CD4-positive, alpha-beta memory T cell (primary cell): ENCODE measurements at regions not wholly inside any gene's neighbourhood (a gene's known extent, or its start where the extent isn't known, plus 50 kb on each side); places are given as distances from the start of the nearest gene placed in this dataset.

ENCODE experiments used
- CTCF ChIA-PET: fragments of 350-600 bp; sonication (Branson Sonifier 250); formaldehyde crosslinking; loops from one replicate; lab custom pipeline; 2021; ENCODE audit warnings: inconsistent platforms; ENCODE audit not compliant: partially characterized antibody; lab: Charles Lee
- POLR2A ChIA-PET: fragments of 350-600 bp; sonication (Branson Sonifier 250); formaldehyde crosslinking; loops from one replicate; lab custom pipeline; 2021; ENCODE audit not compliant: partially characterized antibody; lab: Charles Lee
- DNase-seq, 5 donors: peaks; one replicate each; pipeline versions ENCODE4 v3.0.0 to v3.0.0-alpha.2; 2020 to 2022; ENCODE audit warnings: mixed read lengths in 1 of 5
- H3K27ac ChIP-seq: one replicate; pipeline ENCODE4 v1.7.0; 2013; ENCODE audit warnings: low read depth, low read length
- H3K27me3 ChIP-seq: 2 replicates; pipeline ENCODE4 v1.7.0; 2013; ENCODE audit warnings: mild to moderate bottlenecking, low read length, moderate library complexity; ENCODE audit not compliant: insufficient read depth
- H3K36me3 ChIP-seq: 2 replicates; pipeline ENCODE4 v1.7.0; 2013; ENCODE audit warnings: mild to moderate bottlenecking, low read length, moderate library complexity; ENCODE audit not compliant: insufficient read depth
- H3K4me1 ChIP-seq: 2 replicates; pipeline ENCODE4 v1.7.0; 2013; ENCODE audit warnings: mild to moderate bottlenecking, low read length, moderate library complexity; ENCODE audit not compliant: insufficient read depth
- H3K4me3 ChIP-seq, 2 donors: one replicate each; pipeline ENCODE4 v1.7.0; 2013; ENCODE audit warnings: low read length in 2 of 2, mild to moderate bottlenecking in 1 of 2
- H3K9me3 ChIP-seq, 2 donors: one replicate each; pipeline ENCODE4 v1.7.0; 2013; ENCODE audit warnings: low read length in 2 of 2, control low read depth in 1 of 2; ENCODE audit not compliant: control insufficient read depth in 1 of 2
- H3K27ac Mint-ChIP-seq, 7 donors: one replicate each; pipeline ENCODE4 v1.8.0; 2020 to 2021; ENCODE audit warnings: mixed read lengths in 7 of 7, mild to moderate bottlenecking in 6 of 7, inconsistent platforms in 3 of 7, moderate library complexity in 3 of 7
- H3K27me3 Mint-ChIP-seq, 2 donors: one replicate each; pipeline ENCODE4 v1.8.0; 2020 to 2021; ENCODE audit warnings: mixed read lengths in 2 of 2
- H3K36me3 Mint-ChIP-seq, 2 donors: one replicate each; pipeline ENCODE4 v1.8.0; 2020 to 2021; ENCODE audit warnings: mixed read lengths in 2 of 2, inconsistent platforms in 1 of 2, mild to moderate bottlenecking in 1 of 2
- H3K4me1 Mint-ChIP-seq, 4 donors: one replicate each; pipeline ENCODE4 v1.8.0; 2020 to 2021; ENCODE audit warnings: mixed read lengths in 4 of 4, mild to moderate bottlenecking in 1 of 4
- H3K4me3 Mint-ChIP-seq, 8 donors: one replicate each; pipeline ENCODE4 v1.8.0; 2020 to 2021; ENCODE audit warnings: mixed read lengths in 8 of 8, mild to moderate bottlenecking in 7 of 8, moderate library complexity in 6 of 8, inconsistent platforms in 3 of 8
- H3K9me3 Mint-ChIP-seq, 8 donors: one replicate each; pipeline ENCODE4 v1.8.0; 2020 to 2021; ENCODE audit warnings: mixed read lengths in 8 of 8, mild to moderate bottlenecking in 5 of 8, inconsistent platforms in 3 of 8, moderate library complexity in 1 of 8
- intact Hi-C: fragments of 100-400 bp; cut with micrococcal nuclease; formaldehyde crosslinking; loops from one replicate; pipeline ENCODE4 v1.15.1; 2023

DNA sequence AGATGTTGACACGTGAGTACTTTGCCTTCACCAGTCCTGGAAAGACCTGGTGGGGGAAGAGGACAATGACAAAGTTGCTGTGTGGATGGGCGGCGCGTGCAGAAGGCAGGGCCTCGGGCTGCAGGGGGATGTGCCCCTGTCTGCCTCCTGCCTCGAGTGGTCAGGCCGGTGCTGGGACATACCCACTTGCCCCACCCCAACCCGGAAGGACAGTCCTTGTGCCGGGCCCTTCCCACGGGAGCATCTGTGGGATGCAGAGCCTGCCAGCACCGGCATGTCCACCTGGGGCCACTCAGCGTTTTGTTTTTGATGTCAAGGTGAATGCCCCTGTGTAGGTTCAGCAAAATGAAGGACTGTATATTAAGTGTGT is 60.5 kb upstream of the BHLHE23 start:
- H3K4me3 ChIP-seq, result no peak overlapping the region
- no peaks in the 10 kb centered on the region for H3K36me3 Mint-ChIP-seq
- H3K4me1 Mint-ChIP-seq, result peaks cover 0 to 10% (median 3%) of the 10 kb centered on the region in 4 donors
- no peak overlapping the region for H3K27ac ChIP-seq
- POLR2A ChIA-PET, result no interaction called here
- peaks cover 5% of the 10 kb centered on the region for H3K27me3 ChIP-seq
- intact Hi-C loops, result no loop called here
- no peak overlapping the region for H3K27ac Mint-ChIP-seq
- peaks cover 24 to 34% of the 10 kb centered on the region in 2 donors for H3K27me3 Mint-ChIP-seq
- no peaks in the 10 kb centered on the region for H3K4me1 ChIP-seq
- CTCF ChIA-PET, result no interaction called here
- no peaks in the 10 kb centered on the region for H3K9me3 Mint-ChIP-seq
- DNase-seq, result no peak
- H3K4me3 Mint-ChIP-seq, result no peak overlapping the region
- no peaks in the 10 kb centered on the region for H3K36me3 ChIP-seq
- H3K9me3 ChIP-seq, result no peaks in the 10 kb centered on the region

DNA sequence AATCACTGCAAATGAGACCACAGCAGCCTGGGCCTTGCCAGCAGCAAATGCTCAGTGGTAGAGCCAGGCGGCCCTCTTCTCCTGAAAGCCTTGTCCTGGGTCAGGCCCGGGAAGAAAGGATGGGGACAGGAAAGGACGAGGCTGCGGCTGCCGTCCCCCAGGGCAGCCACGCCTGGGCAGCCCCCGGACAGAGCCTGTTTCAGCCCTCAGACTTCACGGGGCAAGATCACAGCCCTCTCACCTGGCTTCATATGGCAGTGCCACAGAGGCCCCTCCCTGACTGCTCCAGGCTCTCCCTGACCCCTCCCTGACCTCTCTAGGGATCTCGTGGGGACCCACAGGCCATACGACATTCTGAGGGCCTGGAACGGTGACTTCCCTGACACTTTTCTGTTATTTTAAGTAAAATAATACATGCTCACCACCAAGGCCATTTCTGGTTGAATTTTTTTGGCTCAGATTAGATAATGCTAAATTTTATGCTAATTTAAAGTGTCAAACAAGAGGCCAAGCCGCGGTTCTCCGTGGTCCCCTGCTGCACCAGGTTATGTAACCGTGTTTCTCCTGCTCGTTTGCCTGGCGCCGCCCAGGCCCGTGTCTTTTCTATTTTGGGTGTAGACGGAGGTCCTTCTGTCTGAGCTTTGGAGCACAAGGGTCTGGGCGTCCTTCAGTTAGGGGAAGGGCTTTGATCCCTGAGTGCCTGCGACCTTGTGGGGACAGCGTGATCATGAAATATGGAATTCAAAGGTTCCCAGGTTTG is 59.9 kb upstream of the BHLHE23 start:
- Mint-ChIP-seq H3K27ac (peak overlapping the region in 1 of 7 donors; percentile 3), H3K27me3 (peaks cover 23 to 34% of the 10 kb centered on the region in 2 donors), H3K4me1 (peaks cover 0 to 9% (median 3%) of the 10 kb centered on the region in 4 donors), H3K36me3 (no peaks in the 10 kb centered on the region), H3K9me3 (no peaks in the 10 kb centered on the region), H3K4me3 (no peak overlapping the region)
- intact Hi-C loops, result no loop called here
- Histone ChIP-seq H3K36me3 (no peaks in the 10 kb centered on the region), H3K27me3 (peaks cover 5% of the 10 kb centered on the region), H3K27ac (no peak overlapping the region), H3K4me3 (no peak overlapping the region), H3K9me3 (no peaks in the 10 kb centered on the region), H3K4me1 (no peaks in the 10 kb centered on the region)
- ChIA-PET POLR2A (no interaction called here), CTCF (no interaction called here)
- no peak for DNase-seq

DNA sequence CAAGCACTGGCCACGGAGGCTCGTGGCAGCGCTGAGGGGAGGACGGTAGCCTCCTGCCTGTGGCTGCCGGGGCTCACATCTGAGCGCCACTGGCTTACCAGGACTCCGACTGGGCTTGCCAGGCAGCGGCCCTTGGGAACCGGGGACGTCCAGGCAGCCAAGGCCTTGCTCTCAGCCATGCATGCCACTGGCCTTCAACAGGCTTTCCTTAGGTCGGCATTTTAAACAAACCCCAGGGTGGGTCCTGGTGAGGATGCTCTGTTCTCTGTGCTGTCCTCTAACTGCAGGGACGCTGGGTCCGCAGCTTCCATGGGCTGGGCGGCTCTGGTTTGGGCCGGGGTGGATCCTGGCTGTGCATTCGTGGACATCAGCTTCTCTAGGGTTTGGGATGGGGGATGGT is 59.1 kb upstream of the BHLHE23 start:
- no peak for DNase-seq

DNA sequence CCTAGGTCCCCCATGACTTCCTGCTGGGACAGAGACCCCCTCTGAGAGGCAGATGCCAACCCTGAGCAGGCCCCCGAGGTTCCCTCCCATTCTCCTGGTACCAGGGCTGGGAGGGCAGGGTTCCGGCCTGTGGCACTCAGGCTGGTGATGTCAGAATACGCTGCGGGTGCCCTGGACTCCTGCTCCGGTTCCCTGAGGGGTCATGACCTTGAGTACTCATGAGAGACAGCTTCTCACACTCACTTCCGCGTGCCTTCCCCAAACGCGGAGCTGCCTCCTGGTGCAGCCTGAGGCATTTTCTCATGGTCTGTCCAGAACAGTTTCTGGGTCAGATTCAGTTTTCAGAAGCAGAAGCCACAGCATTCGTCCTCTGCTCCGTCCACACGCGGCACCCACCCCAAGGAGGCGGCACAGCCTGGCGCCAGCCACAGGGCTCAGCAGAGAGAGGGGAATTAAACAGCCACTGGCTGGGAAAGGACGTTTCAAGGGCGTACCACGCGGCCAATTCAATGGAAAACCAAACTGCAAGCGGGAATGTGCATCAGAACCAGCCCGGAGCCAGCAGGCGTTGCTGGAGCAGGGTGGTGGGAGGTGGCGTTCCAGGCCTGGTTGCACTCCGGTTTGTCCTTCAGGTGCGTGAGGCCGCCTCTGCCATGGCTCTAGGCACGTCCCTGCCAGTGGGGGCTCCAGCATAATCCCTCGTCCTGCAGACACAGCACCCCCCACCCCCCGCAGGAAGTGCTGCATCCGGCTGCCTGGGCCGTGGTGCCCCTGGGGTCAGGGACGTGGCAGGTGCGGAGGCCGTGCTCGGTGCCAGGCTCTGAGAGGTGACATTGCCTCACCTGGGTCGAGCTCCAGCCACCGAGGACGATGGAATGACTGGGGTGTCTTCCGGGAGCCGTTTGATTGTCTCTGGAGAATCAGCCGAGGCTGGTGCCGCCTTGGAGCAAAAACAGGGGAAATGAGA is 58.3 kb upstream of the BHLHE23 start:
- ChIA-PET POLR2A (no interaction called here), CTCF (no interaction called here)
- no peaks in the 10 kb centered on the region for H3K4me1 ChIP-seq
- peaks cover 0 to 2% (median 0%) of the 10 kb centered on the region in 8 donors for H3K9me3 Mint-ChIP-seq
- no peak overlapping the region for H3K4me3 Mint-ChIP-seq
- intact Hi-C loops, result no loop called here
- H3K27ac ChIP-seq, result no peak overlapping the region
- no peaks in the 10 kb centered on the region for H3K36me3 ChIP-seq
- H3K9me3 ChIP-seq, result no peaks in the 10 kb centered on the region
- no peak overlapping the region for H3K4me3 ChIP-seq
- no peaks in the 10 kb centered on the region for H3K36me3 Mint-ChIP-seq
- no peaks in the 10 kb centered on the region for H3K27me3 ChIP-seq
- peaks cover 18 to 26% of the 10 kb centered on the region in 2 donors for H3K27me3 Mint-ChIP-seq
- H3K27ac Mint-ChIP-seq, result no peak overlapping the region
- H3K4me1 Mint-ChIP-seq, result peaks cover 0 to 5% (median 0%) of the 10 kb centered on the region in 4 donors
- no peak for DNase-seq

More for the DNA sequence above, 59.1 kb upstream of the BHLHE23 start:
- H3K9me3 ChIP-seq, result no peaks in the 10 kb centered on the region
- no peaks in the 10 kb centered on the region for H3K4me1 ChIP-seq
- ChIA-PET CTCF (no interaction called here), POLR2A (no interaction called here)
- no peaks in the 10 kb centered on the region for H3K36me3 Mint-ChIP-seq
- no peak overlapping the region for H3K4me3 ChIP-seq
- intact Hi-C loops, result no loop called here
- H3K4me1 Mint-ChIP-seq, result peaks cover 0 to 9% (median 2%) of the 10 kb centered on the region in 4 donors
- H3K36me3 ChIP-seq, result no peaks in the 10 kb centered on the region
- H3K27me3 Mint-ChIP-seq, result peaks cover 23 to 30% of the 10 kb centered on the region in 2 donors
- H3K27ac ChIP-seq, result no peak overlapping the region
- H3K27me3 ChIP-seq, result no peaks in the 10 kb centered on the region
- no peak overlapping the region for H3K27ac Mint-ChIP-seq
- peaks cover 0 to 2% (median 0%) of the 10 kb centered on the region in 8 donors for H3K9me3 Mint-ChIP-seq
- no peak overlapping the region for H3K4me3 Mint-ChIP-seq

DNA sequence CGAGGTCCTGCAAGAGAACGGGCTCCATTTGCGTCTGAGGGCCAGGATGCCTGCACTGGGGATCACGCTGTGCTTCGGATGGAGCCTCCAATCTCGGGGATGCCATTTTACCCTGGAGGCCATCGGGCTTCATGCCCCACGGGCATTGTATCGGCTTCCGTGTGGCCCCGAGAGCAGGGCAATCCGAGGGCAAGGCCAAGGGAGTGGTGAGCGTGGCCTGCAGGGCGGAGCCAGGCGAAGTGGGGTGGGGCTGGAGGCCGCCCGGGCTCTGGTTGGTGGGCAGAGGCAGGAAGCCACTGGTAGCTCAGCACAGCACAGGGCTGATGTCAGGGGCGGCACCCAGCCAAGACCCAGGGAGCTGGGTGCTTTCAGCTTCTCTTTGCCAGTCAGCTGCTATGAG is 57.5 kb upstream of the BHLHE23 start:
- Mint-ChIP-seq H3K4me1 (peaks cover 0 to 5% (median 0%) of the 10 kb centered on the region in 4 donors), H3K9me3 (peaks cover 0 to 2% (median 0%) of the 10 kb centered on the region in 8 donors), H3K36me3 (no peaks in the 10 kb centered on the region), H3K27ac (peak overlapping the region in 1 of 7 donors; percentile 22), H3K27me3 (peaks cover 16 to 23% of the 10 kb centered on the region in 2 donors), H3K4me3 (no peak overlapping the region)
- intact Hi-C loops, result no loop called here
- no peaks in the 10 kb centered on the region for H3K9me3 ChIP-seq
- no peaks in the 10 kb centered on the region for H3K36me3 ChIP-seq
- ChIA-PET CTCF (no interaction called here), POLR2A (no interaction called here)
- H3K27ac ChIP-seq, result no peak overlapping the region
- DNase-seq, result no peak
- no peaks in the 10 kb centered on the region for H3K27me3 ChIP-seq
- H3K4me3 ChIP-seq, result no peak overlapping the region
- H3K4me1 ChIP-seq, result no peaks in the 10 kb centered on the region

DNA sequence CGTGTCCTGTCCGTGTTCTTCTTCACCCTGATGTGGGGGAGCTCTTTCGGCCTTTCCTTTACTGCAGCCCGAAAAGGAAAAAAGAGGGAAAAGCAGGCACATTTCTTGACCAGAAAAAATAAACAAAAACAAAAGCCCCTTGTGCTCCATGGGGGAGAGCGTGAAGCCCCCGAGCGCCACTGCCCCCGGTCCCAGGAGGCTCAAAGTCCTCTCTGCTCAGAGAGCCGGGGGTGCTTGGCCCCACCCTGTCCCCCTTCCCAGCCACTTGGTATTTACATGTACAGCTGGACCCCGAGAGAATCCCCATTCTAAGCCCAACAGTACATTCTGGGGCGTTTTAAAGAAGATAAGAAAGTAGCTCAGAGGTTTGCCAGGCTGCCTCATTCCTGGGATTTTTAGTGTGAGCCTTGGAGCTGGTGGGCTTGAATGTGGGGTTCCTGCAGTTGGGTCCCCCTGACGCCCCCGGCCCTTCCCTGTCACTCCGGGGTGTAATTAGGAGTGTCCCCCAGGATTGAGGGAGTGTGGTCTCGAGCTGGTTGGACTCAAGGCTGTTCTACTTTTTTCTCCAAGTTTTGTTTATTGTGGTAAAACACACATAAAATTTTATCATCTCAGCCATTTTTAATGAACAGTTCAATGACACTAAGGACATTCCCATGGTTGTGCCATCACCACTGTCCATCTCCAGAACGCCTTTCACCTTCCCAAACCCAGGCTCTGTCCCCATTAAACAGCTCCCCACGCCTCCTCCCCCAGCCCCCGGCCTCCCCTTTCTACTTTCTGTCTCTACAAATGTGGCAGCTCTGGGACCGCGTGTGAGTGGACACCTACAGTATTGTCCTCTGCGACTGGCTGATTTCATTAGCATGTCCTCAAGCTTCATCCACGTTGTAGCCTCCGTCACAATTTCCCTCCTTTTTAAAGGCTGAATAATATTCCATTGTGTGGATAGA is 55.7 kb upstream of the BHLHE23 start:
- ChIA-PET CTCF (interaction anchor here (0.9 kb wide), 1 partner anchor 118 kb away, joined by 3 read pairs; no protein-coding TSS in a partner anchor), POLR2A (no interaction called here)
- Histone ChIP-seq H3K27ac (no peak overlapping the region), H3K4me1 (no peaks in the 10 kb centered on the region), H3K9me3 (no peaks in the 10 kb centered on the region), H3K36me3 (no peaks in the 10 kb centered on the region), H3K27me3 (no peaks in the 10 kb centered on the region), H3K4me3 (no peak overlapping the region)
- intact Hi-C loops, result no loop called here
- H3K4me3 Mint-ChIP-seq, result no peak overlapping the region
- H3K4me1 Mint-ChIP-seq, result peaks cover 0 to 5% (median 0%) of the 10 kb centered on the region in 4 donors
- no peak overlapping the region for H3K27ac Mint-ChIP-seq
- no peaks in the 10 kb centered on the region for H3K36me3 Mint-ChIP-seq
- DNase-seq, result no peak
- H3K9me3 Mint-ChIP-seq, result peaks cover 0 to 2% (median 0%) of the 10 kb centered on the region in 8 donors
- H3K27me3 Mint-ChIP-seq, result peaks cover 12 to 20% of the 10 kb centered on the region in 2 donors
